ENCODE measurements at regions not wholly inside any gene's neighbourhood (a gene's known extent, or its start where the extent isn't known, plus 50 kb on each side); places are given as distances from the start of the nearest gene placed in this dataset.

- TF ChIP-seq ZNF331 (CRISPR knock-in tag; IDR thresholded peaks at IDR 0.05) (0 out of 2 replicates have a peak, but pooled peaks have one; percentile 21), IKZF5 (CRISPR knock-in tag; IDR thresholded peaks at IDR 0.05) (no peak), ZBTB34 (CRISPR knock-in tag; IDR thresholded peaks at IDR 0.05) (0 out of 2 replicates have a peak, but pooled peaks have one; percentile 38), TEF (CRISPR knock-in tag; IDR thresholded peaks at IDR 0.05) (no peak), ATF7 (IDR thresholded peaks at IDR 0.05) (no peak), ATF7 (CRISPR knock-in tag; IDR thresholded peaks at IDR 0.05) (no peak), FOXC1 (CRISPR knock-in tag; IDR thresholded peaks at IDR 0.05; ENCODE audit: borderline replicate concordance) (no peak), HOXA5 (CRISPR knock-in tag; IDR thresholded peaks at IDR 0.05) (no peak), MLX (CRISPR knock-in tag; IDR thresholded peaks at IDR 0.05) (no peak), ZBTB43 (CRISPR knock-in tag; conservative IDR thresholded peaks at IDR 0.05) (no peak), FOXM1 (CRISPR knock-in tag; IDR thresholded peaks at IDR 0.05) (no peak), NFAT5 (CRISPR knock-in tag; IDR thresholded peaks at IDR 0.05) (no peak), RAD51 (IDR thresholded peaks at IDR 0.05; ENCODE audit: borderline replicate concordance) (no peak), IRF9 (CRISPR knock-in tag; IDR thresholded peaks at IDR 0.05; ENCODE audit: borderline replicate concordance) (no peak), HNF1B (CRISPR knock-in tag; IDR thresholded peaks at IDR 0.05) (no peak; the same call in 1 of the 2 replicates), NFKBIZ (CRISPR knock-in tag; IDR thresholded peaks at IDR 0.05) (no peak), KMT2A (CRISPR knock-in tag; IDR thresholded peaks at IDR 0.05) (no peak)
These were observed 382.8 kb upstream of the ZNF507 start (continued) for GRCh38 chr19:31962561-31962996.

Data from HepG2 (cell line).